Activated CD8-positive, alpha-beta memory T cell treated with anti-CD3 and anti-CD28 coated beads, Interleukin-2, amount 50 U/mL, for 48 hours (primary cell): ENCODE measurements at regions not wholly inside any gene's neighbourhood (a gene's known extent, or its start where the extent isn't known, plus 50 kb on each side); places are given as distances from the start of the nearest gene placed in this dataset.
"Not testable (repeated sequence)": the region's sequence is repeated elsewhere in the genome, so short reads cannot be mapped to it uniquely, and the experiment has no call there.

Experiments
- DNase-seq: peaks from one replicate; pipeline ENCODE4 v3.0.0-alpha.2; 2020

DNA sequence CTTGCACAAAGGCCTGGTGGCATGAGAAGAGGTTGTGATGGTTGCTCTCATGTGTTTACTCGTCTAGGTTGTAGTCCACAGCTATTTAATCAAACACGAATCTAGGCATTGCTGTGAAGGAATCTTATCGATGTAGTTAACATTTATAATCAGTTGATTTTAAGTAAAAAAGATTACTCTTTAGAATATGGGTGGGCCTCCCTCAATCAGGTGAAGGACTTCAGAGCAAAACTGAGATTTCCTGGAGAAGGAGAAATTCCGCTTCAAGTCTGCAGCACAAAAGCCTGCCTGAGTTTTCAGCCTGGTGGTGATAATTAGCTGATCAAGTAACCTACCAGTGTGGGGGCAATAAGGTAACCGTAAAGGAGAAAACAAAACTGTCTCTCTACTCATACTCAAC, 523.6 kb downstream of the GRIN2A start:
- DNase-seq: no peak

DNA sequence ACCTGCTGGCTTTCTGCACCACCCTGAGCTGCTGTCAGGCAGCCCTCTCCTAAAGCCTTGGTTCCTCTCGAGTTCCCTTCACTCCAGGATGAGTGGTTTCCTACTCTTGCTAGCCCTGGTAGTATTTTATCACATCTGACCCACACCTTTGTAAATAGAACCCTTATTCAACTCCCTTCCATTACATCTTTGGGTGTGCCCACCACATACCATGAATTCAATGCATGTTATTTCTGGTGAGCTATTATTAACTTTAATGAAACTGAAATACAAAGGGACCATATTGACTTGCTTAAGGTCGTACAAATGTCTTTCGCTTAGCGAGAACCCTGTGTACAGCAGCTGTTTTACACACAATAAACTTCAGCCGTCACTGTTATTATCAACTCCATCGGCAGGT, 521.3 kb downstream of the GRIN2A start:
- no peak for DNase-seq

DNA sequence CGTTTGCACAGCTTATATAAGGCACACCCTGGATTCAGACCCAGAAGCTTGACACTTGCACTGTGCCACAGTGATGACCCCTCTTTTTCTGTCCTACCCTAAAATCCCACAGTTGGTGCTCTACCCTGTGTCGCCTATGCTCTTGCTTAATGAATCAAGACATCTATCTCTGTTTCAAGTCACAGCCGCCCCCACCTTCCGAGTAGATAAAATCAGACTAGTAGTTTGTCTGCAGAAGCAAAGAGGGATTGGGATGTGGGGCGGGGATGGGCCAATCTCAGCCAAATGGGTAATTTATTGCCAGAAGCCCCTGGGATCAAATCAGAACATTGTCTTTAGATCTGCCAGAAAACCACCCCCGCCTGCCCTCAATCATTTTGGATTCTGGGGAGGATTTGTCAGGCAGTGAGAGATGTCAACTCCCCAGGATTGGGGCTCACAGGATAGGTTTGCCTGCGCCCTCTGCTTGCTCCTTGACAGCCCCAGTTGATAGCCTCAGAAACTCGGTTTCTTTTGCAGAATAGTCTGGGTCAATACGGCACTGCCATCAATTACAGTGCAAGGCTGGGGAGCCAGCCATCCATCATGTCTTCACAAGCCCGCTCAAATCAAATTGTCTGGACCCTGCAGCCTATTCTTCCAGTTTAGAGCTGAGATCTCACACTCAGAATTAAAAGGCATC, 520.8 kb downstream of the GRIN2A start:
- no peak for DNase-seq

DNA sequence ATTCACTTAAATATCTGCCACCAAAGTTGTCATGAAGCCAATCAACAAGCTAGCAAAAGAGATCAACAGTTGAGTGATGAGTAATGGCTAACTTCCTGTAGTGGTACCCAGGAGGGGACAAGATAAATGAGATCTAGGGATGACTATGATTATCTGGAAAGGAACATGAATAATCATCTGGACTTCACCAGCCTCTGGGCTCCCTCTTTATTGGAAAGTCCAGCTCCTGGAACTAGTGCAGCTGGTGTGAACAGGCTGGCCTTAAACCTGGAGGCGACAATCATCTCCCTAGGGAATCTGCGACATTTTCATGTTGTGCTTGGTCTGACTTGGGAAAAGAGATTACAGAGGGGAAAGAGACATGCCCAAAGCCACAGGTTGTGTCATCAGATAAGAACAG, 518.6 kb downstream of the GRIN2A start:
- DNase-seq: no peak

DNA sequence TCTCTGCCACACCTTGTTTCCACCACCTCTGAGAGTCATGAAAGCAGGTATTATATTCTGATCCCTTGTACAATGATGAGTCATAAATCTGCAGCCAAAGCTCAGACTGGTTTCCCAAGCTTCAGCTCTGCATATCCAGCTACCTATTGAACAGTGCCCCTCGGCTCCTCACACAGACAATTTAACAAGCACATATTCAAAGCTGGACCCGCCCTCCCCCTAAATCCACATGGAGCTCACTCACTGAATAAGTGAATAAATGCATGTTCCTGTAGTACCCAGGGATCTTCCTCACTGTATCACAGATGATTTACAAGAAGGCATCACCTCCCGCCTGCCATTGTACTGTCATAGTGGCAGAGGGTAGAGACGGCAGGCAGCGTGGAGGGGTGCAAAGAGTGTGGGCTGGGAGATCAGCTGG, 516.4 kb downstream of the GRIN2A start:
- no peak for DNase-seq

DNA sequence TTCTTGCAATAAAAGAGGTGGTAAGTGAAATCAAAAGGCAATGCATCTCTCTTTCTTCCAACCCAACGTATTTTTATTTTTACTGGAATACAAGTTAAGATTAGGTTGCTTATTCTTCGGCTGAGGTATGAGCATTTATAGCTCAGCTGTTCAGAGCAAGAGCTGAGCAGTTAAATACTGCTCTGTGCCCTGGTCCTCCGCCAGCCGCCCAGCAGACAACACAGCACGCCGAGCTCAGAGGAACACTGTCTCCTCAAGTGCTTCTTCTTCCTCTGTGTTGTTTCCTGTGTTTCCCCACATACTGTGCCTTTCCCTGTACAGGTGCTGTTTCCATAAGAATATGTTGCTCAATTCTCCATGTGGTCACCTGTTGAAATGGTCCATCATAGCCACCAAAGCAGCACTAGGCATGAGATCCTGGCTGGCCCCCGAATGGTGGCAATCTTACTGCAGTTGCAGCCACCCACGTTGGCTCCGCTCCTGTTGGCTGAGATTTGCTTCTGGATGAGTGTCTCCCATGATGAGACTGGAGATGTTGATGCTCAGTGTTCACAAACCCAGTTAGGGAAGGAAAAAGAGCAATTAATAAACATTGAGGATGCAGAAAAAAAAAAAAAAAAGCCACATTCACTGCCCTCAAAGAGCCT, 515.3 kb downstream of the GRIN2A start:
- no peak for DNase-seq

DNA sequence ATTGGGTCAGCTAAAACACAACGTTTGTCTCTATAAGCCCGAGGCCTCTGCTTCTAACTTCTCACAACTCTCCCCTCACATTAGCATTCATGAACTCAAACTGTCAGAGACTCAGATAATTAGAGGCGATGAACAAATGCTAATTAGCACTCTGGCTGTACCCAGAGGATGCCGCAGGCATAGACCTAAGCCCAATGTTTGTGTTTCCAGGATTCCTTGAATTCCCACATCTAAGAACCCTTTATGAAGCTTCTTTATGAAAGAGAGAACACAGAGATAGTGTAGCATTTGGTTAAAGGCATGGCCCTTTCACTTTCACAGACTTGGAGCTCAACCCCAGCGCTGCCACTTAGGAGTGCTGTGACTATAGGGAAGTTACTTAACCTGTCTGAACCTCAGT, 512.2 kb downstream of the GRIN2A start:
- no peak for DNase-seq

DNA sequence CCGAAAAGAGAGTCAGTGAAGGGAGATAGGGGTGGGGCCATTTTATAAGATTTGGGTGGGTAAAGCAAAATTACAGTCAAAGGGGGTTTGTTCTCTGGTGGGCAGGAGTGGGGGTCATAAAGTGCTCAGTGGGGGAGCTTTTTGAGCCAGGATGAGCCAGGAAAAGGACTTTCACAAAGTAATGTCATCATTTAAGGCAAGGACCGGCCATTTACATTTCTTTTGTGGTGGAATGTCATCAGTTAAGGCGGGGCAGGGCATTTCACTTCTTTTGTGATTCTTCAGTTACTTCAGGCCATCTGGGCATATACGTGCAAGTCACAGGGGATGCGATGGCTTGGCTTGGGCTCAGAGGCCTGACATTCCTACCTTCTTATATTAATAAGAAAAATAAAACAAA, 511.6 kb downstream of the GRIN2A start:
- not testable (repeated sequence) for DNase-seq

DNA sequence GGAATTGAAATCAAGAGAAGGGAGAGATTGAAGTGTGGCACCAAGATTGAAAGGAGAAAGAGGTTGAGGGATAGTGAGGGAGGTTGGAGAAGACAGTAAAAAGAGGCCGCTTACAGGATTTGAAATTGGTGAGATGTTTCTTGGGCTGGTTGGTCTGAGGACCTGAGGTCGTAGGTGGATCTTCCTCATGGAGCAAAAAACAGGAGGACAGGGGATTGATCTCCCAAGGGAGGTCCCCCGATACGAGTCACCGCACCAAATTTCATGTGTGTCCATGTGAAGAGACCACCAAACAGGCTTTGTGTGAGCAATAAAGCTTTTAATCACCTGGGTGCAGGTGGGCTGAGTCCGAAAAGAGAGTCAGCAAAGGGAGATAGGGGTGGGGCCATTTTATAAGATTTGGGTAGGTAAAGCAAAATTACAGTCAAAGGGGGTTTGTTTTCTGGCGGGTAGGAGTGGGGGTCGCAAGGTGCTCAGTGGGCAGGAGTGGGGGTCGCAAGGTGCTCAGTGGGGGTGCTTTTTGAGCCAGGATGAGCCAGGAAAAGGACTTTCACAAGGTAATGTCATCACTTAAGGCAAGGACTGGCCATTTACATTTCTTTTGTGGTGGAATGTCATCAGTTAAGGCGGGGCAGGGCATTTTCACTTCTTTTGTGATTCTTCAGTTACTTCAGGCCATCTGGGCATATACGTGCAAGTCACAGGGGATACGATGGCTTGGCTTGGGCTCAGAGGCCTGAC, 505.5 kb downstream of the GRIN2A start:
- DNase-seq: not testable (repeated sequence)

DNA sequence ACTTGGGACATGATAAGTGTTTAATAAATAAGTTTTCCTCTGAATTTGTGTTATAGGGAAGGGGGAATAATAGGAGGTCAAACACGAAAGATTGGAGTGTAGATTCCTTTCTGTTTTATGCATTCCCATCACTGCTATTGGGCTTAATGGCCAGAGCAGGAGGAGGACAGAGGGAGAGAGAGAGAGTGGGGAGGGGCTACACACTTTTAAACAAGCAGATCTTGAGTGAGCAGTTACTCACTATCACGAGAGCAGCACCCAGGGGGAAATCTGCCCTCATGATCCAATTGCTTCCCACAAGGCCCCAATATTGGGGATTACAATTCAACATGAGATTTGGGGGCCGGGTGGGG, 505.0 kb downstream of the GRIN2A start:
- no peak for DNase-seq

DNA sequence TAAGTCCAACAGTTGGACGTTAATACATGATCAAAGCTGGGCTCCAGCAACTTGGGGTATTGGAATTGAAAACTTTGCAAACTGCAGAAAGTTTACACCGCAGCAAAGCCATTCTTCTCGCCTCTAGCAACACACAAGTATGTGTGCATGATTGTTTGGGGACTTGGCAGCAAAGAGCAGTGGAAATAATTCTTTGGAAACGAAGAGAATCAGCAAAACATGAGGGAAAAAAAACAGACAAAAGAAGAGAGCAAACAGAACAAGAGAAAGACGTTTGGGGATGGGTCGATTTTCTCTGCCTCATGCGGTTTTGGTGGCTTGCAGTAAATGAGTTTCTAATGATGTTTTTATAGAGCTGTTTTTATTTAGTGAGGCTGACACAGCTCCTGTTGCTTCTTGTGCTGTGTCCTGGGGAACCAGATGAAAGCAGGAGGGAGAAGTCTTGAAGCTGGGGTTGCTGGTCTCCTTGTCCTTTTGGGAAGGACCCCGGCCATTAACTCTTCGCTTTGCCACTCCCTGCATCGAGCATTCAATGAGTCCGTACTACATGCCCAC, 502.9 kb downstream of the GRIN2A start:
- DNase-seq: no peak

DNA sequence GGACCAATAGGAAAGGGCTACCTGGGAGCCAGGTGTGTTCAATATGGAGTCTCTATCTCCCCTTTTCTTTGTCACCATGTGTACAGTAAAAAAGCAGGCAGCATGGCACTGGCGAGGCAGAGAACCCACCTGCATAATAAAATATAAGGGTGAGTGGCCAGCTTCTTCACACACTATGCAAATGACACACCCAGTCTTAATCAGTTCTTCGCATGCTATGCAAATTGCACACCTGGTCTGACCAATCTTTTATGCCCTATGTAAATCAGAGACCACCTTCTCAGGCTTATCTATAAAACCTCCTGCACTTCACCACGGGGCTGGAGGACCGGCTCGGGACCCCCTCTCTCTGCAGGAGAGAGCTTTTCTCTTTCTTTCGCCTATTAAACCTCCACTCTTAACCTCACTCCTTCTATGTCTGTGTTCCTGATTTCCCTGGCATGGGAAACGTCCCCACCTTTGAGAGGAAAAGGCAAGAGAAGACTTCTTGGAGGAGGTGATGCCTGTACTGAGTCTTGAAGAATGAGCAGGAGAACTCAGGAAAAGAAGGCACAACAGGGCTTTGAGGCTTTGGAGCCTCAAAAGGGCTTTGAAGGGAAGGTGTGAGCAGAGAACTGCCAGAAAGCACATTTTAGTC, 502.1 kb downstream of the GRIN2A start:
- DNase-seq: no peak

DNA sequence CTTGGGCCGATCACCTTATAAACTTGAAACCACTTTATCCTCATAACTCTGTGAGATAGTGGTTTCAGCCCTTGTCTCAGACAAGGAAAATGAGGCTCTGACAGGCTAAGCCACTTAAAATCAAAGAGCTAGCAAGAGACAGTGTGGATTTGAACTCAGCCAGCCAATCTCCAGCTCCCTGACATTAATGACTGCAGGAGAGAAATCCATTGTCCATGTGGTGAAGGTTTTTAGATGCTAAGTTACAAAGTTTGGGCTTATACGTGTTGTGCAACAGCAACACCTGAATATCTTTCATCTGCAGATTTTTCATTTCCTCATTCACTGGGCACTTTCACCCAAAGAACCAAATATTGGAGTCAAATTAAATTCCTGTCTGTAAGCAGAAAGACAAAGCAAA, 501.3 kb downstream of the GRIN2A start:
- no peak for DNase-seq

DNA sequence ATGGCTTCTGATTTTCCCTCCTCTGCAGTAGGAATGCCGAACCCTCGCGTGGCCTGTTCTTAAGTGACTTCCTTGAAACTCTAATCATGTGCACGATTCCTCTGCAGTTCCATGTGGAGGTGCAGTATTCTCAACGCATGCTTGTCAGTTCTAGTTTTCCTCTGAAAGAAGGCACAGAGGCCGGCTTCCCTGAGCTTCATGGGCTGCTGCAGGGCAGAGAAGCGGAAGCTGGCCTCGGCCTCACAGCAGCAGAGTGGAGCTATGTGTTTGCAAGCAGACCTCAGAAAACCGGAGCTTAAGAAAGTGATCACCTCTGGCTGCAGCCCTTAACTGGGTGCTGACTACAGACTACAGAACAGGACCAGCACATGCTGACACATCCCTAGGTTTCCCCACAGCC, 500.7 kb downstream of the GRIN2A start:
- no peak for DNase-seq

DNA sequence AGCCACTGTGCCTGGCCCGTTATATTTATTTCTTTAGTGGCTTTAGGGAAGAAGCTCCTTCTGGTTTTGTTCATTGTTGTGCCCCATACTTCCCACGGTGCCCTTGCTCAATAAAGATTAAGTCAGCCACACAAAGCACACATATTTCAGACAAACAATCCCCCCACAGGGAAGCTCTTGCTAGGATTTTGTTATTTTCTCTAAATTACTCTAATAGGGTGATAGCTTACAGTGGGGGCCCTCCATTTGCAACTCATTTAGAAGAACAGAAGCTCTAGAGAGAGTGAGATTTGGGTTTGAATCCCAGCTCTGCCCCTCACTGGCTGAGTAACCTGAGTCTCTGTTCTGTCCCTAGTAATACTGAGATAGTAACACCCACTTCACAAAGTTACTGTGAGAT, 499.9 kb downstream of the GRIN2A start:
- DNase-seq: no peak

DNA sequence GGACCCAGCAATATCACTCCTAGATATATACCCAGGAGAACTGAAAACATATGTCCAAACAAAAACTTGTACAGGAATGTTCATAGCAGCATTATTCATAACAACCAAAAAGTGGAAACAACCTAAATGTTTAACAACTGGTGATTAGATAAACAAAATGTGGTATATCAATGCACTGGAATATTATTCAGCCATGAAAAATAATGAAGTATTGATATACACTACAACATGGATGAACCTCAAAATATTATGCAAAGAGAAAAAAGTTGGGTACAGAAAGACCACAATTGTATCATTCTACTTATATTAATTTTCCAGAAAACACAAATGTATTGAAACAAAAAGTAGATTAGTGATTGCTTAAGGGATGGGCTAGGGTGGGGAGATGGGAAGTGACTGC, 498.6 kb downstream of the GRIN2A start:
- no peak for DNase-seq

DNA sequence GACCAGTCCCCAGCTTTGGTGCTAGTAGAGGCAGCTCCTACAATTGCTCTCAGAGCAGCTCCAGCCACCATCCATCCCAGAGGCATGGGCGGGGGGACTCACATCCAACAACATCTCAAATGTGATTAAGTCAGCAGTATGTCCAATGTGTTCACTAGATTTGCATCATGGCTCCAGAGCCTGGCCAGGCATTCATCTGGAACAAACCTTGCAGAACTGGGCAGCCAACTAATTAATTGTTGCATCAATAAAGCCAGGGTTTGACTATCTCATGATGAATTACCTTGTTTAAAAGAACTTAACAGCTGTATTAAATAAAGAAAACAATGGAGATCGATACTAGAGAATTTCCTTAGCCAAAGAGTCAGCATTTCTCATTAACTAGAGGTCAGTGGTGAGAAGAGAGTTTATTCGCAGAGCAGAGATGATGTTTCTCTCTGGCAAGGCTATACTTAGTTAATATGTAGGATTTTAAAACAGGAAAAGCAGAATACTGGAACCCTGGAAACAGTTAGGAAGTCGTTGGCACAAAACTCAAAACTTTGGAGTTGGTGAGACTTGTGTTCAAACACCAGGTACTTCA, 494.4 kb downstream of the GRIN2A start:
- DNase-seq: no peak

DNA sequence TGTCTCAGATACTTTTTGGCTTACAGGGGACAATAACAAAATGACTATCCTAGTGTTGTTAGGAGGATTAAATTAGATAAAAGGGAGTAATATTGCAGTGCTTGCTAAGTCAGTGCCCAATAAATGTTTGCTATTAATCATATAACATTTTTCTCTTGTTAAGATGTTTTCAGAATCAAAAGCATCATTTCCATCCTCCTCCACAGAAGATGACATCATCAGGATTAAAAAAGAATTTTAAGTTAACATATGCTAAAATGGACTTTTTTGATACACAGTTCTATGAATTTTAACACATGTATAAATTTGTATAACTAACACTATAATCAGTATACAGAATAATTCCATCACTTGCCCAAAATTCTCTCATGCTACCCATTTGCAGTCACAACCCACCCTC, 492.6 kb downstream of the GRIN2A start:
- no peak for DNase-seq

DNA sequence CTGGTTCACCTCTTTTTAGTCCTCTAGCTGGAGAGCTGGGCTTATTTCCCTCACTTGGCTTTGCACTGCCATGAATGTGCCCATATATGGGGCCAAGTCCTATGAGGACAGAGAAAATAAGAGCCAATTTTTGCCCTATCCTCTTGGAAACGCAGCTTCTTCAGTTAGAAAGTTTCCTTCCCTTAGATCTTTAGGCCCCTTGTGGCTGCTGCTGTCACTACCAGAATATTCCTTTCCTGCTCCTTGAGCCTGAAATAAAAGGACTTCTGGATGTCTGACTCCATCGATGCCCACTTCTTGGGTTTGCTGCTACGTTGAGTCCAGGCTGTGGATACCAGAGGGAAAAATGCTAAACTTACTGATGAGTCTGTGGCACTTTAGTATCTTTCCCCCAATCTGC, 487.1 kb downstream of the GRIN2A start:
- DNase-seq: no peak
